Stimulated activated CD4-positive, alpha-beta T cell treated with anti-CD3 and anti-CD28 coated beads, Interleukin-15, amount 100 ng/mL, for 1 hour (primary cell): ENCODE measurements at regions not wholly inside any gene's neighbourhood (a gene's known extent, or its start where the extent isn't known, plus 50 kb on each side); places are given as distances from the start of the nearest gene placed in this dataset.

Experiments used
- DNase-seq, 2 donors: peaks; one replicate each; pipeline ENCODE4 v3.0.0-alpha.2; 2020; ENCODE audit warnings: low read depth in 1 of 2, low spot score in 1 of 2

DNA sequence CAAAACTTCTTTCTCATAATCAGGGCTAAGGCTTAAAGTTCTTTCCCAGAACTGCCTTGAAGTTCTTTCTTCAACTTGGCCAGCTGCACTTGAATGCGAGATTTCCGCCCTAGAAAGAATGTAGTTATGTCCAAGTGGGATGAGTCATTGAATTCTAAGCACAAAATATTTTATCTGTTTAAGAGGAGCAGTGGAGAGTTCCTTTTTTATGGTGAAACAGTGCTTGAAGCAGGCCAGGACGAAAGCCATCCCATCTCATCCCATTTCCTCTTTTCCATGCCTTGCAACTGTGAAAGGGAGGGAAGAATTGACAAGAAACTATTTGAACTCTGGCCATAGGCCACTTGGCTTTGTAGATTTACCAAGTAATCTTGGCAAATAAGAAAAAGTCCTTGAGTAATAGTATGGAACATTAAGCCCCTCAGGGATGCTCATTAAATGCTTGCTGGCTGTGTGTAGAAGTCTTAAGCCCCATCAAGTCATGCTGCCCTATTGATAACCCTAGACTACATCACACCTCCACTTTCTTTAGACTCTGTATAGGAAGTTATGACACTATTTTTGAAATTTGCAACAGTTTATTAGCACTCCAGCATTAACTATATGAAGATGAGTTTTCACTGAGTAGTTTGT lies 174.5 kb downstream of the KCTD12 start:
- no peak for DNase-seq

- no peak for DNase-seq
Observed at GRCh38 chr13:76709851-76710250, 176.4 kb downstream of the KCTD12 start.

- DNase-seq: no peak
Observed at GRCh38 chr13:76708138-76708688, 178.0 kb downstream of the KCTD12 start.

DNA sequence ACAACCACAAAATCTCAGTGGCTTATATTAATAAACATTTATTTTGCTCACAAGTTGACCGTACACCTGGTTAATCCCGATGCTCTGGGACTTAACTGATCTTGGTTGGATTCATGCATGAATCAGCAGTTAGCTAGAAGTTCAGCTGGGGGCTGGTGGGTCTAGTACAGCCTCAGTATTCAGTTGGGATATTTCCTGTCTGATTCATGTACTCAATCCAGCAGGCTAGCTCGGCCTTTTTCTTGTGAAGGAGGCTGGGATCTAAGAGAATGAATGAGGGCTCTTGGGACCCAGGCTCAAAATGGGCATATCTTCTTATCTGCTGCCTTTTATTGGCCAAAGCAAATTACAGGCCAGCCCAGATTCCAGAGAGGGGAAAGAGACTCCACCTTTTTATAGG lies 178.8 kb downstream of the KCTD12 start:
- DNase-seq: no peak

GRCh38 chr13:76703621-76704288 lies 182.4 kb downstream of the KCTD12 start:
- DNase-seq: no peak

DNA sequence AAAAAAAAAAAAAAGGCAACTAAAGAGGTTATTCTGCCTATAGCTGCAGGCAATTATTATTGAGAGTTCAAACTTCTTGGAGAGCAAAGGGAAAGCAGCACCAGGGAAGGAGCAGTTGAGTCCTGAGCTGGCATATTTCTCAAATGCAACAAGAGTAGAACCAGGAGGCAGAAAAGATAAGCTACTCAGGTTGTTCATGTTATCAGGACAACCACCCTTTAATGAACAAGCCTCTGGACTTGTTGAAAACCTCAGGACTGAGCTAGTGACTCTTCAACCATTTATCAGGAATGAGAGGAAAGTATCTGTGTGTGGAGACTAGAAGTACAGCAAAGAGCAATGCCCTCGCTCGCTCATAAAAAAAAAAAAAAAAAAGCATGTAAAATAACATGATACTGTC lies 183.0 kb downstream of the KCTD12 start:
- no peak for DNase-seq

DNA sequence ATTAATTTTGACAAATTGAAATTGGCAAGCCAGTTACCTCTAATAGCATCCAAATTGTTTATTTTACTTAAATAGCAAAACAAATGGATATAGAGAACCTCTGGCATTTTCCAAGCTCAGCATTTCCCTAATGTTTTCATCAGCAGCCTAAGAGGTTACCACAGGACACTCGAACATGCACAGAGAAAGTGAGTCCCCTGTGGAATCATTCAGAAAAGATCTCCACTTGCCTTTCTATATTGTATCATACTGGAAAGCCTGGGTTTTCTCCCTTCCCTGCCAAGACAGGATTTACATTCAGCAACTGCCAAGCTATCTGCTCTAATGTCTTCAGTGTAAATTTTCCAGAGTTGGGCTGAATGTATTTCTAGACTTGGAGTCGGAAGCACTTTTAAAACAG lies 188.9 kb downstream of the KCTD12 start:
- no peak for DNase-seq

GRCh38 chr13:76696370-76696769 lies 189.8 kb downstream of the KCTD12 start:
- DNase-seq: no peak

DNA sequence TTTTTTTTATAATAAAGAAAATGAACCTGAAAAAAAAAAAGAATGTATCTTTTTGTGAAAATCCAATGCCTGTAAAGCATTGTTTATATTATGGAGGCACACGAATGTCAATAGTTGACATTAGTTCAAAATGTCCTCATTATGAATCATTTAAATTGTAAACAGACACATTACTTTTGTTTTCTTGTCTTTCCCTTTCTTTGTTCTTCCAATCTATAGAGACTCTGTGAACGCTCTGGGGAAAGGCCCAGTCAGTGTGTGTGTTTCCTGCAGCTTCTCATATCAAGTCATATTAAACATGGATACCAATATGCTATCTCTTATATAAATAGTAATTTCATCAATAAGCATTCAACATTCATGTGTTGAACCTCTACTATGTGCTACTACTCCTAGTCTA lies 193.1 kb downstream of the KCTD12 start:
- no peak for DNase-seq

- DNase-seq: no peak
Observed at GRCh38 chr13:76692346-76692745, 193.9 kb downstream of the KCTD12 start.

- DNase-seq: no peak
Observed at GRCh38 chr13:76690611-76691010, 195.6 kb downstream of the KCTD12 start.

DNA sequence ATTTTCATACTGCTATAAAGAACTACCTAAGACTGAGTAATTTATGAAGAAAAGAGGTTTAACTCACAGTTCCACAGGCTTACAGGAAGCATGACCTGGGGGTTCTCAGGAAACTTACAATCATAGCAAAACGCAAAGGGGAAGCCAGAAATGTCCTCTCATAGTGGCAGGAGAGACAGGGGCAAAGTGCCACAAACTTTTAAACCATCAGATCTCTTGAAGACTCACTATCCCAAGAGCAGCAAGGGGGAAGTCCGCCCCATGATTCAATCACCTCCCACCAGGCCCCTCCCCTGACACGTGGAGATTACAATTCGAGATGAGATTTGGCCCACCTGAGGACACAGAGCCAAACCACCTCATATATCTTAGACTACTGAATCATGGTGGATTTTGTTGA lies 198.7 kb downstream of the KCTD12 start:
- DNase-seq: no peak

GRCh38 chr13:76685938-76686337 lies 200.3 kb downstream of the KCTD12 start:
- DNase-seq: no peak

DNA sequence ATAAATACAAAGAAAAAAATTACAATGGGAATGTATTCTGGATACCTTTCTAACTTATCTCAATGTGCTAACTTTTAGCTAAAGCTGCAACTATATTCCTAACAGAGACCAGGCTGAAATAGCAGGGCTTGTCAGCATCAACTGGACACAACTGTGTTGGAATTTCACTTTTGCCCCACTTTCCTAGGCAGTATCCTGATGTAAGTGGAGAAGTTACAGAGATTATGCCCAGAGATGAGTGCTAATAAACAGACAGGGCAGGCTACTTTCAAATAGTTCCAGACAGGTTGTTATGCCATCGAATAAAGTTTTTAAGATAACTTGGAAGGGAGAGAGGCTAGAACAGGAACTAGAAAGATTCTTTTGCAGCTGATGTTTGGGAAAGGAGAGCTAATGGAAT lies 201.9 kb downstream of the KCTD12 start:
- DNase-seq: no peak

GRCh38 chr13:76683854-76684253 lies 202.4 kb downstream of the KCTD12 start:
- DNase-seq: no peak

DNA sequence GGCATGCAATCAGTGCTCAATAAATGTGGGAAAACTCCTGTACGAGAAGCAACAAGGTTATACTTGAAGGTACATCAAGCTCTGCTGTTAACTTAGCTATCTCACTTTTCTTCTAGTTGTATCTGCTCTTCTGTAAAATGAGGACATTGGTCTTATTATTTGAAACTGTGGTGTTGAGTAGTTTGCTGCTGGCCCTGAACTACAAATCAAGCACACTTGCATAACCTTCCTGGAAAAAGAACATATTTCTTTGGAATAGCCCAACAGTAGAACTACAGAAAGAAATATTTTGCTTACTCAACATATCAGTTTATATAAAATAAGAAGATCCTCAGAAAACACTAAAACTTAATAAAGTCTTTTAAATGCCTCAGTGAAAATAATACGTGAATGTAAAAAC lies 203.0 kb downstream of the KCTD12 start:
- no peak for DNase-seq

DNA sequence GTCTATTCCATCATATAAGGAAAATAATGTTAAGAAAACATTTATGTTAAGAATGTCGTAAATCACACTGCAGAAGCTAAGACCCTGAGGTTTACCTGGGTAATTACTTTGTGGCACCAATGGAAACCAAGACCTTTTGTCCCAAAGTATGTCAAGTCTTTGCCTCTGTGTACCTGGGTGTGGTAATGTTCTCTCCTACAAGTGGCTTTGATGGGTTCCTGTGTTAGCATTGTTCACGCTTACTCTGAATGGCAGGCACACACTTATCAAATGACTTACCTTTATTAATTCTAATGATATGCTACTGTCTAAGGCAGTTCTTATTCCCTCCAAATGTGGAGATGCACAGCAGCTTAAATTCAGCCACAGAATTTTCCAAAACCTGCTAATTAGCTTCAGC lies 206.1 kb downstream of the KCTD12 start:
- no peak for DNase-seq

GRCh38 chr13:76677043-76677442 lies 209.2 kb downstream of the KCTD12 start:
- no peak for DNase-seq

GRCh38 chr13:76672420-76672819 lies 213.8 kb downstream of the KCTD12 start:
- no peak for DNase-seq

GRCh38 chr13:76668716-76669115 lies 217.5 kb downstream of the KCTD12 start:
- no peak for DNase-seq

DNA sequence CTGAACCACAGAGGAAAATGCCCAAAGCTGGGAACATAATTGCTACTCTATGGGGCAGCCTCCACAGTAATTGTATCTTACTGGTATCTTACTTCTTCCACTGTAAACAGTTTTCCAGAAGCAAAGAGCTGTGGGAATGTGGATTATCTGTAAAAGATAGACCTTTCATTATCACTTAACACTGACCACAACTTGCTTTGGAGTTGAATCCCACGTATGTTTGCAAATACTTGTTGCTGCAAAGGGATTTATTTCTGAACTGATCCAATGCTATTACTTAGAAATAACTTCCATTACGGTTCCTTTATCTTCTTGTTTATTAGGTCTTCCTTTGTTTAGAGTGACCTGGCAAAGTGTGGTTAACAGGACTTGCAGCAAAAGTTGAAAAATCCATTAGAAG lies 218.1 kb downstream of the KCTD12 start:
- no peak for DNase-seq

GRCh38 chr13:76667551-76667950 lies 218.7 kb downstream of the KCTD12 start:
- DNase-seq: no peak
